T-helper 1 cell (primary cell): ENCODE measurements at regions not wholly inside any gene's neighbourhood (a gene's known extent, or its start where the extent isn't known, plus 50 kb on each side); places are given as distances from the start of the nearest gene placed in this dataset.

Experiments
- DNase-seq, 5 donors: peaks; one replicate each; pipeline ENCODE4 v3.0.0-alpha.2; 2012 to 2020

- no peak for DNase-seq
These were observed 299.3 kb downstream of the SOX11 start for GRCh38 chr2:5991305-5991968.

GRCh38 chr2:5995832-5996231 is 303.6 kb downstream of the SOX11 start:
- DNase-seq: no peak

DNA sequence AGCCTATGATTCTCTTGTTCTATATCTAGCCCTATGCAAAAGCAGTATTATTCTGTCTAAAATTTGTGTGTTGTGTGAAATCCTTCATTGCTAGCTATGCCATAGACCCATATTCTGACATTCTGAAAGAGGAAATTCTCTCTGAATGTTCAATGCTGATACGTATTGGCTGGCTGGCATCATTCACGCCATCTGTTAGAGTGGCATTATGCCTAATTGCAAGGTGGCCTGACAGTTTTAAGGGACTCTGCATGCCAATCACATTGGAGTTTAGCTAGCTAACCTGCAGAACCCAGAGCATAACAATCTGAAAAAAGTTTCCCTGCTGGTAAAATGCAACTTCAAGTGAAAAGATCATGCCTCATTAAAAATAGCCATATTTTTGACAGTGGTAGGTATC is 316.0 kb downstream of the SOX11 start:
- DNase-seq: no peak

GRCh38 chr2:6008726-6009125 is 316.5 kb downstream of the SOX11 start:
- DNase-seq: no peak

GRCh38 chr2:6010163-6010562 is 318.0 kb downstream of the SOX11 start:
- DNase-seq: no peak

GRCh38 chr2:6011921-6012320 is 319.7 kb downstream of the SOX11 start:
- DNase-seq: no peak

- no peak for DNase-seq
These were observed 325.6 kb downstream of the SOX11 start for GRCh38 chr2:6017736-6018286.

DNA sequence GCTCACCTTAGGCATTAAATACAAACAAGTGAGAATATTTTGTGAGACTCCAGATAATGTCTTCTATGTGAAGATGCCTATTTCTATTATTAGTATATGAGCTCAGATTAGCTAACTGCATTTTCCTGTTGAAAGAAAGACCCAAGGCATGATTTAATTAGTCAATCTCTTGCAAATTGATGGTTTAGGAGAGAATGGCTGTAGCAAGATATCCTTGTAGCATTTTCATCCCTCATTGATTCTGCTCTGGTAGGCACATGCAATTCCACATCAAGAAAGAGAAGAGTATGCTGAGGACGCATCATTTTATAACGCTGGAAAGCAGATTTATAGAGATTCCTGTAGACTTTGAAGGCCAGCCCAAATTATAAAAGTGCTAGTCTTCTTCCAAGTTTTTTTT is 332.0 kb downstream of the SOX11 start:
- no peak for DNase-seq

DNA sequence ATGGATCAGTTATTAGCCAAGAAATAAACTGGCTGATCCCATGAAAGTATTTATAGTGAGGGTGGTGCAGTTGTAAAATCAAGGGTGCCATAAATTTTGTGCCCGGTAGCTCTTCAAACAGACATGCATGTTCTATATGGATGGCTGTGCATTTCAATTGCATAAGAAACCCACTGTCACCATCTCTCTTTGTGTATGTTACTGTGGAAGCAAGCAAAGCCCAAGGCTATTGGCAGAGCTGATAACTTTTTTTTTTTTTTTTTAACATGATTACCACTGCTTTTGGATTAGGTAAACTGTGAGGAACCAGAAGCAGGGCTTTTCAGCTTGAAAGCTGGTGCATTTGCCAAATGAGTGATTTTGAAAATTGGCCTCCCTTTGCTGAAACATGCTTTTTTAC is 332.6 kb downstream of the SOX11 start:
- no peak for DNase-seq

- DNase-seq: no peak
These were observed 333.2 kb downstream of the SOX11 start for GRCh38 chr2:6025391-6025790.

DNA sequence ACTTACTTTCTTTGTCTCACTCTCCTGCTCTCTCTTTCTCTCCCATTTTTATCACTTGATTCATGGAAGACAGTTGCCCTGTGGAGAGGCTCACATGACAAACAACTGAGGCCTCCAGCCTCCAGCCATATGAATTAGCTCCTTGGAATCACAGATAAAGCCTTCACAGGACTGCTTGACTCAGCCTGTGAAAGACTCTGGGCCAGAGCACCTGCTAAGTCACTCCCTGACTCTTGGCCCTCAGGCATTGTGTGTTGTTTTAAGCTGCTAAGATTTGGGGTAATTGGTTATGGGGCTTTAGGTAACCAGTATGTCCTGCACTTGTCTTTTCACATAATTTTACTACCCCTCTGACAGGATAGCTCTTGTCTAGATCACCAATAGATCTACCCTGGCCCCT is 334.9 kb downstream of the SOX11 start:
- no peak for DNase-seq

DNA sequence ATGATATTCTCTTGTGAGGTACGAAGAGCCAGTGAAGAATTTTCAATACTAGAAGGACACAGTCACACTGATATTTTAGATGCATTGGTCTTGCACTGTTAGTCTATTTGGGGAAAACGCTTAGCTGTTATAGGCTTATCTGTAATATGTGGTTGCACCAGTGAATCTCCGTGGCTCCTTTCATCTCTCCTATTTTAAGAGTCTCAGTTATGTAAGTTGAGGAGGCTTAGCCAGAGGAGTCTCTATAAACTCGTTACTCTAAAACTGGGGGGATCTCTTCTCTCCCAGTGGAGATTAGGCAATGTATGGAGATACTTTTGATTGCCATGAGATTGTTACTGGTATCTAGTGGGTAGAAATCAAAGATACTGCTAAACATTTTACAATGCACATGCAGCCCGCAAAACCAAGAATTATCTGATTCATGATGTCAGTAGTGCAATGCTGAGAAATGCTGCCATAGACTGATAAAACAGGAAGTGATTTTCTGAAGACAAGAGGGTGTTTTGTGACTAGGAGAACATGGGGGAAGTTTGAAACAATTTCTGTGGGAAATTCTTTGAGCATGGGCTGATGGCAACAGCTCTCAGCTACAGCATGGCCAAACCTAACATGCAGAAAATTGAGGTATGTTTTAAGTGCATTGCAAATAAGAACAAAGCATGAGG is 339.1 kb downstream of the SOX11 start:
- DNase-seq: no peak

DNA sequence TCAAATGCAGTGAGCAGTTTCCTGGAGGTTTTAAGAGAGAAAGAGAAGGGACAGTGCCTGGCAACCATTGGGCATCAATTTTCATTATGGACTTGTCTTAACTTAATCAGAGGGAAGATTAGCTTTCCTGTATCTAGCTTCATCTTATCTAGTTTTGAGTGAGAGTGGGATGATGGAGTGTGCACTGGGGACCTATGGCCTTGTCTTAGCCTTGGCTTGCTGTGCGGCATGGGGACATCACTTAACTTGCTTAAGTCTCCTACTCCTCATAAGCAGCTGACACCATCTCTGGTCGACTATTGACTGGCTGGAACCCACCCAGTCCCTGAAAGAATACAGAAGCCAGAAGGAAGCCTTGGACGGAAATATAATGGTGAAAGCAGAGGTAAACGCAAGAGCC is 344.0 kb downstream of the SOX11 start:
- DNase-seq: no peak

DNA sequence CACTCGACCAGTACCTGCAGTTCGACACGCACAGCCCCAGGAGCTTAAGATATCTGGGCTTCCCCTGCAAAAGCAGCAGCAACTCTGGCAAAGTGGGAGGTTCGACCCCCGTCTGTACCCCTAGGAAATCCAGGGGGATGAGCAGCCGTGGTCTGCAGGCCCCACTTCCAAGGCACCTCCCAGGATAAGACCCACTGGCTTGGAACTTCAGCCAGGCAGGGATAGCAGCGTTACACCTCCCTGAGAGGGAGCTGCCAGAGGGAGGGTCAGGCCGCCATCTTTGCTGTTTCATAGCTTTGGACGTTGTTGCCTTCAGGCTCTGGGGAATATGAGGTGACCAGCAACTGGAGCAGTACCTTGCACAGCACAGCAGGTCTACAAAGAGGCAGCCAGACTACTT is 351.1 kb downstream of the SOX11 start:
- no peak for DNase-seq

DNA sequence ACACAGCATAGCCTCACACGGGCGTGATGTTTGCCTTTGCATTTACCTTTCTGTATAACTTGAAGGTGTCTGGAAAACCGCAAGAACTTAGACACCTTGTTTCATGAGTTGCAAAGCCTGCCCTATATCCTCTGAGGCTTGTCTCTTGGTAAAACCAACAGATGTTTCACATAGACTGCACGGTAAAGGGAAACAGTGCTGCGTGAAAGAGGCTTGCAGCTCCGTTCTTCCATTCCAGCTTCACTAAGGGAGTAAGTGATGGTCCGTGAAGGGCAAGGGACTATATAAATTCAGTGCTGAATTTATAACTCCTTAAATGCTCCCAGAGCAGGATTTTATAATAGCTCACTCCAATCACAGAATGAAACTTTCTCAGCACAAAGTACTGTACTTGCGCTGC is 360.5 kb downstream of the SOX11 start:
- no peak for DNase-seq

GRCh38 chr2:6053743-6054142 is 361.6 kb downstream of the SOX11 start:
- DNase-seq: no peak

- DNase-seq: no peak
These were observed 362.0 kb downstream of the SOX11 start for GRCh38 chr2:6054161-6054671.

- no peak for DNase-seq
These were observed 368.9 kb downstream of the SOX11 start for GRCh38 chr2:6060992-6061663.

DNA sequence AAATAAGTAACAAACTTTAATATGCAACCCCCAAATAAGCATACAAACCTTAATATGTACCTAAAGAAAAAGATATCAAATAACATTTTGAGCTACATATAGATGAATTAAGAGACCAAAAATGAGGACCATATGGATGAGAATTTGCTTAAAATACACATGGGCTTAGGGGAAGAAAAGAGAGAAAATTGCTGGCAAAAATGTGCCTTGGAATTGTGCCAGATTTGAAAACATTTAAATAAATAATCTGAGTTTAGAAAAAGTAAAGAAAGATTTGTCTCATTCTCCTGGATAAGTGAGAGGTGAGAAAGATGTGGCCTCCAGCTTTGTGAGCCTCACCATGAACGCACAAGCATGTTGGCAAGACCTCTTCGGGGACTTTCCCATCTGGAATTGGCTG is 372.6 kb downstream of the SOX11 start:
- no peak for DNase-seq

- DNase-seq: no peak
These were observed 373.5 kb downstream of the SOX11 start for GRCh38 chr2:6065703-6066102.

DNA sequence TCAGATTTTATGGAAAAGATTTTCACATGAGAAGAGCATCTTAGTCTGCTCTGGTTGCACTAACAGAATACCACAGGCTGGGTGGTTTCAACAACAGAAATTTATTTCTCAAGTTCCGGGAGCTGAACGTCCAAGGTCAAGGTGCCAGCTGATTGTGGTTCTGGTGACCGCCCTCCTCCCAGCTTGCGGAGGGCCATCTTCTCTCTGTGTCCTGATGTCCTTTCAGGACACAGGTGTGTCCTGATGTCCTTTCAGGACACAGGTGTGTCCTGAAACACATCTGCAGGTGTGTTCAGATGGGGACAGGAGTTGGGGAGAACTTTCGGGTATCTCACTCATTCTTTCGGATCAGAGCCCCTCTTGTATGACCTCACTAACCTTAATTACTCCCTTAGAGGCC is 374.9 kb downstream of the SOX11 start:
- DNase-seq: no peak

GRCh38 chr2:6067806-6068205 is 375.6 kb downstream of the SOX11 start:
- no peak for DNase-seq

DNA sequence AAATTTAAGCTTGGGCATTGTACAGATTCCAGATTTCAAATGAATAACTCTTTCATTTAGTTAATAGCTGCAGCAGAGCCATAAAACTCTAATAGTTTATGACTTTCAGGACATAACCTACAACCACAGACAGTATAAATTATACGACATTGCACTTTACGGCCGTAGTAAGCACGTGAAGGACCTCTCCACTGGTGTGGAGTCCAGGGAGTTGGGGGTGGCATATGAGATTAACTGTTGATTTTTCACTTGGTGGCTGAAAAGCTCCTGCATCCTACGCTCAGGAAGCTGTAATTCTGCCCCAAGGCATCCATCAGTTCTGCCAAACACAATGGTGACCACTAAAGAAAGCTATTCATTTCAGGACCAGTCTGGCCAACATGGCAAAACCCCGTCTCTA is 376.2 kb downstream of the SOX11 start:
- no peak for DNase-seq

- DNase-seq: no peak
These were observed 377.2 kb downstream of the SOX11 start for GRCh38 chr2:6069381-6069780.
